GM18858 (cell line): ENCODE measurements at regions not wholly inside any gene's neighbourhood (a gene's known extent, or its start where the extent isn't known, plus 50 kb on each side); places are given as distances from the start of the nearest gene placed in this dataset.

Experiments used
- ATAC-seq: cut with Tn5 transposase; IDR thresholded peaks from one replicate; pipeline ENCODE4 v1.9.1; 2021; ENCODE audit not compliant: unreplicated experiment

GRCh38 chr5:18829539-18829938, 1158.5 kb downstream of the CDH18 start:
- ATAC-seq: no peak

GRCh38 chr5:18850216-18850615, 1137.8 kb downstream of the CDH18 start:
- ATAC-seq: no peak

GRCh38 chr5:18872978-18873377, 1115.0 kb downstream of the CDH18 start:
- ATAC-seq: no peak

GRCh38 chr5:18876565-18876964, 1111.4 kb downstream of the CDH18 start:
- ATAC-seq: no peak

GRCh38 chr5:18881615-18882014, 1106.4 kb downstream of the CDH18 start:
- ATAC-seq: no peak

GRCh38 chr5:18882154-18882553, 1105.8 kb downstream of the CDH18 start:
- ATAC-seq: no peak

- ATAC-seq: no peak
Observed at GRCh38 chr5:18888821-18889220, 1099.2 kb downstream of the CDH18 start.

GRCh38 chr5:18900644-18901043, 1087.4 kb downstream of the CDH18 start:
- ATAC-seq: no peak

- ATAC-seq: no peak
Observed at GRCh38 chr5:18920966-18921365, 1067.0 kb downstream of the CDH18 start.

GRCh38 chr5:18932081-18932480, 1055.9 kb downstream of the CDH18 start:
- no peak for ATAC-seq

GRCh38 chr5:18944771-18945170, 1043.2 kb downstream of the CDH18 start:
- ATAC-seq: no peak

- no peak for ATAC-seq
Observed at GRCh38 chr5:18954239-18954638, 1033.8 kb downstream of the CDH18 start.

GRCh38 chr5:18959535-18959934, 1028.5 kb downstream of the CDH18 start:
- no peak for ATAC-seq

- ATAC-seq: no peak
Observed at GRCh38 chr5:18961234-18961633, 1026.8 kb downstream of the CDH18 start.

- no peak for ATAC-seq
Observed at GRCh38 chr5:18965893-18966292, 1022.1 kb downstream of the CDH18 start.

- no peak for ATAC-seq
Observed at GRCh38 chr5:18967637-18968036, 1020.4 kb downstream of the CDH18 start.

GRCh38 chr5:18968966-18969365, 1019.0 kb downstream of the CDH18 start:
- no peak for ATAC-seq

- ATAC-seq: no peak
Observed at GRCh38 chr5:18970000-18970399, 1018.0 kb downstream of the CDH18 start.

- no peak for ATAC-seq
Observed at GRCh38 chr5:18972177-18972576, 1015.8 kb downstream of the CDH18 start.

- no peak for ATAC-seq
Observed at GRCh38 chr5:18975624-18976023, 1012.4 kb downstream of the CDH18 start.

- ATAC-seq: no peak
Observed at GRCh38 chr5:18977880-18978279, 1010.1 kb downstream of the CDH18 start.

- ATAC-seq: no peak
Observed at GRCh38 chr5:18984559-18985080, 1003.4 kb downstream of the CDH18 start.

GRCh38 chr5:18985171-18985758, 1002.7 kb downstream of the CDH18 start:
- no peak for ATAC-seq
